Stimulated activated effector memory CD8-positive, alpha-beta T cell treated with anti-CD3 and anti-CD28 coated beads, Interleukin-12 subunit alpha, Interleukin-12 subunit beta, amount 100 ng/mL, for 72 hours (primary cell): ENCODE measurements at regions not wholly inside any gene's neighbourhood (a gene's known extent, or its start where the extent isn't known, plus 50 kb on each side); places are given as distances from the start of the nearest gene placed in this dataset.

ENCODE experiments used
- ATAC-seq: fragments of 150-1000 bp; cut with Tn5 transposase; 2 replicates; pipeline ENCODE4 v1.10.0; 2021
- DNase-seq, 2 donors: peaks; one replicate each; pipeline ENCODE4 v3.0.0; 2021 to 2022; ENCODE audit warnings: low spot score in 2 of 2
- H3K27ac Mint-ChIP-seq: one replicate; pipeline ENCODE4 v1.8.0; 2022; ENCODE audit warnings: mild to moderate bottlenecking, mixed read lengths
- H3K36me3 Mint-ChIP-seq: one replicate; pipeline ENCODE4 v1.8.0; 2022; ENCODE audit warnings: mild to moderate bottlenecking, mixed read lengths
- H3K4me1 Mint-ChIP-seq: one replicate; pipeline ENCODE4 v1.8.0; 2022; ENCODE audit warnings: mixed read lengths
- H3K4me3 Mint-ChIP-seq: one replicate; pipeline ENCODE4 v1.8.0; 2022; ENCODE audit warnings: mild to moderate bottlenecking, mixed read lengths
- H3K9me3 Mint-ChIP-seq: one replicate; pipeline ENCODE4 v1.8.0; 2022; ENCODE audit warnings: mixed read lengths

GRCh38 chr2:15850534-15850933 lies 89.8 kb upstream of the MYCN start:
- no peaks in the 10 kb centered on the region for H3K4me1 Mint-ChIP-seq
- H3K9me3 Mint-ChIP-seq, result peaks cover 7% of the 10 kb centered on the region
- no peak for DNase-seq
- H3K36me3 Mint-ChIP-seq, result no peaks in the 10 kb centered on the region
- no peak overlapping the region for H3K27ac Mint-ChIP-seq
- no peak overlapping the region for H3K4me3 Mint-ChIP-seq
- no peak for ATAC-seq

DNA sequence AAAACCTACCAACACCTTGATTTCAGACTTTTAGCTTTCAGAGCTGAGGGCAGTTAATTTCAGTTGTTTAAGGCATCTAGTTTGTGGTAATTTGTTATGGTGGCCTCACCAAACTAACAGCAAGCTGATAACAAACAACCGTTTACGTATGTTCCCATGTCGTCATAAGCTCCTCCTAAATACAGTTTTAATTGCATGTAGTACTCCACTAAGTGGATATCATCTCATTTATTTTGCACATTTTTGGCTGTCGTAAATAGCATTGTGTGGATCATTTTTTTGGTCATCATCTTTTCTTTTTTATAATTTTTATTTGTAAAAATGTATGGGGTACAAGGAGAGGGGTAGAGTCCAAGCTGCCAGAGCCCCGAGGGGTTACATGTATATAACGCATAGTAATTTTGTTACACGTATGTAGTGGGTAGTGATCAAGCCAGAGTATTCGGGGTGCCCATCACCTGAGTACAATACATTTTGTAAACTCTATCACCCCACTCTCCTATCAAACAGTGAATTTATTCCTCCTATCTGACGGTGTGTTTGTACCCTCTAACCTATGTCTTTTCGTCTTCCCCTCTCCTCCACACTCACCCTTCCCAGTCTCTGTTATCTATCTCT lies 89.2 kb upstream of the MYCN start:
- H3K36me3 Mint-ChIP-seq, result no peaks in the 10 kb centered on the region
- no peak overlapping the region for H3K4me3 Mint-ChIP-seq
- H3K4me1 Mint-ChIP-seq, result no peaks in the 10 kb centered on the region
- no peak overlapping the region for H3K27ac Mint-ChIP-seq
- H3K9me3 Mint-ChIP-seq, result peaks cover 9% of the 10 kb centered on the region
- DNase-seq (no peak), ATAC-seq (no peak)

DNA sequence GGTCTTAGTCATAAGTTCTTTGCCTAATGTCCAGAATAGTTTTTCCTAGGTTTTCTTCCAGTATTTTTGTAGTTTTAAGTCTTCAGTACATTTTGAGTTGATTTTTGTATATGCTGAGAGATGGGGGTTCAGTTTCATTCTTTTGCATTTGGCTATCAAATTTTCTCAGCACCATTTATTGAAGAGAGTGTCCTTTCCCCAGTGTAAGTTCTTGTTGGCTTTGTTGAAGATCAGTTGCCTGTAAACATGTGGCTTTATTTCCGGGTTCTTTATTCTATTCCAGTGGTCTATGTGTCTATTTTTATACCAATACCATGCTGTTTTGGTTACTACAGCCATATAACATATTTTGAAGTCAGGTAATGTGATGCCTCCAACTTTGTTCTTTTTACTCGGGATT lies 87.5 kb upstream of the MYCN start:
- H3K4me3 Mint-ChIP-seq, result no peak overlapping the region
- H3K9me3 Mint-ChIP-seq, result peaks cover 8% of the 10 kb centered on the region
- no peak for ATAC-seq
- DNase-seq, result no peak
- no peaks in the 10 kb centered on the region for H3K36me3 Mint-ChIP-seq
- no peak overlapping the region for H3K27ac Mint-ChIP-seq
- no peaks in the 10 kb centered on the region for H3K4me1 Mint-ChIP-seq

DNA sequence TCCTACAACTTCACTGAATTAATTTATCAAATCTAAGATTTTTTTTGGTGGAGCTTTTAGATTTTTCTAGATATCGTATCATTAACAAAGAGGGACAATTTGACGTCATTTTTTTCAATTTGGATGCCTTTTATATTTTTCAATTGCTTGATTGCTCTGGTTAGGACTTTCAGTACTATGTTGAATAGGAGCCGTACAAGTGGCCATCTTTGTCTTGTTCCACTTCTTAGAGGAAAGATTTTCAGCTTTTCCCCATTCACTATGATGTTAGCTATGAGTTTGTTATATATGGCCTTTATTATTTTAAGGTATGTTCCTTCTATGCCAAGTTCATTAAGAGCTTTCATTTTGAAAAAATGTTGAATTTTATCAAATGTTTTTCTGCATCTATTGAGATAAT lies 86.4 kb upstream of the MYCN start:
- ATAC-seq (no peak), DNase-seq (no peak)
- no peak overlapping the region for H3K4me3 Mint-ChIP-seq
- no peaks in the 10 kb centered on the region for H3K4me1 Mint-ChIP-seq
- peaks cover 8% of the 10 kb centered on the region for H3K9me3 Mint-ChIP-seq
- H3K27ac Mint-ChIP-seq, result no peak overlapping the region
- H3K36me3 Mint-ChIP-seq, result no peaks in the 10 kb centered on the region

- DNase-seq, result no peak
- H3K4me1 Mint-ChIP-seq, result no peaks in the 10 kb centered on the region
Observed at GRCh38 chr2:15855766-15856260, 84.5 kb upstream of the MYCN start.

DNA sequence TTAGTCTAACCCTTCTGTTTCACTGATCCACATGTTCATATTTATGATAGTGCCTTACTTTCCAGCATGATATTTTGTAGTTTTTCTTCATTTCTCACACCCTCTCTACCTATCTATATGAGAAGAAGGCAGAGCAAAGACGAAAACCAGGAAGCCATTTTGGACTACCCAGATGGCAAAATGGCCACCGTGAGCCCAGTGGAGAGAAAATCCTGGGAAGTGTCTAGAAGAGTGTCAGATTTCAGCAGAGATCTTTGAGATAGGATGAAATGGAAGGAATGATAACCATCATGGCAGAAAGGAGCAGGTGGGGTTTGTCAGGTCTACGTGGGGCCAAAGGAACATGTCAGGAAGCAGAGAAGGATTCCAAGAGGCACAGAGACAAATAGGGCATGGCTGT lies 84.0 kb upstream of the MYCN start:
- Mint-ChIP-seq H3K36me3 (no peaks in the 10 kb centered on the region), H3K27ac (no peak overlapping the region), H3K4me1 (no peaks in the 10 kb centered on the region), H3K9me3 (peaks cover 5% of the 10 kb centered on the region), H3K4me3 (no peak overlapping the region)
- DNase-seq, result no peak
- no peak for ATAC-seq

More at GRCh38 chr2:15855766-15856260, 84.5 kb upstream of the MYCN start:
- H3K36me3 Mint-ChIP-seq, result no peaks in the 10 kb centered on the region
- no peak overlapping the region for H3K27ac Mint-ChIP-seq
- H3K4me3 Mint-ChIP-seq, result no peak overlapping the region
- no peak for ATAC-seq
- peaks cover 5% of the 10 kb centered on the region for H3K9me3 Mint-ChIP-seq

DNA sequence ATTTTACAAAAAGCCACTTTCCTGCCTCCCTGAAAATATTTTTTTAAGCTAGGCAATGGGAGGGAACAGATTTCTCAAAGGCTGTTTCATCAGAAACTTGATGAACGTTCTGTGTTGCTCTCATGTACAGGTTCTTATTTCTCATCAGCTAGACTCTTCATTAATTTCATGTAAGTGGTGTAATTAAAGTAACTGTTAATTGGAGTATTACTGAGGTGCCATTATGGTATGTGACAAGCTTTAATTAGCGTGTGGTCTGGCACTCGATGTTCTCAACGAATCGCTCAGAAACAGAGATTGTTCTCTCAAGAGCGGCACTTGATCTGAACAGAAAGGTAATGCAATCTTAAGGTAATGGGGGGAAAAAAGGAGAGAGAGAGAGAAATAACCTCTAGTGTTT lies 81.9 kb upstream of the MYCN start:
- Mint-ChIP-seq H3K9me3 (peaks cover 5% of the 10 kb centered on the region), H3K4me3 (no peak overlapping the region), H3K36me3 (no peaks in the 10 kb centered on the region), H3K27ac (no peak overlapping the region), H3K4me1 (no peaks in the 10 kb centered on the region)
- no peak for ATAC-seq
- DNase-seq, result no peak

DNA sequence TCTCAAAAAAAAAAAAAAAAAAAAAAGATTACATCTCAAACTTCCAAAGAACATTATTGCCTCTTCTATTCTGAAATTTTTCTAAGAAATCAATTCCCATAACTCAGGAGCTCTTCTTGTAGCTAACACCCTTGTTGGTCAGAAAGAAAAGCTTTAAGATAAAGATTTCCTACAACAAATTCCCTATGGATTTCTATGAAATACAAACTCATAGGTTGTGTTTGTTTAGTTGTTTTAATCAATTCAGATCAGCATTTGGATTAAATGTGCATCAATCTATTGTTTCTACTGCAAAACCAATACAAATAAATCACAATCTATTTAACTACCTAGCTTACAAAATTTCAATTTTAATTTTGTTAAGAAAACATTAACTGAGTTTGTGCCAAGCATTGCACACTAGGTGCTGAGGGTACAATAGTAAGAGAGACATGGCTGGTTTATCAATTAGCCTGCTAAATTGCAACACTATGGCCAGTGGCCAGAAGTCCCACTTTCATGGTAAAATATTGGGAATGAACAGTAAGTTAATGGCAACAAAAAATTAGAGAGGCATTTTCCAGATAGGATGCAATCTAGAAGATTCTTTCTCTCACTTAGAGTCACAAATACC lies 80.2 kb upstream of the MYCN start:
- Mint-ChIP-seq H3K36me3 (no peaks in the 10 kb centered on the region), H3K4me3 (no peak overlapping the region), H3K27ac (no peak overlapping the region), H3K4me1 (no peaks in the 10 kb centered on the region), H3K9me3 (peaks cover 5% of the 10 kb centered on the region)
- ATAC-seq, result no peak
- DNase-seq, result no peak

DNA sequence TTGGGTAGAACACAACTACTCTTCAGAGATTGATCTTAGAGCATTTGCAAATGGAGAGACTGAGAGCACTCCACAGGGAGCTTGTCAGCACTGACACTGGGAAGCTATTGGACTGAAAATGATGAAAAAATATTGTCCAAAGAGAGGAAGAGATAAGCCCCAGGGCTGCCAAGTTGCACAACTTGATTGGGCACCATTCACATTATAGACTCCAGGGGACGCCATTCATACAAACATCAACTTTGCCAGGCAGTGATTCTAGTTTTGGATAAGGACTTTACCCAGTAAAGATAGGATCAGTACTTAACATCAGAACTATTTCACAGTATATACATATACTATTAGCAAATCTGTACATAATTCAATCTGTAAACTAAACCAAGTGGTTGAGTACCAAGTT lies 79.6 kb upstream of the MYCN start:
- no peaks in the 10 kb centered on the region for H3K4me1 Mint-ChIP-seq
- H3K4me3 Mint-ChIP-seq, result no peak overlapping the region
- DNase-seq (no peak), ATAC-seq (no peak)
- H3K36me3 Mint-ChIP-seq, result no peaks in the 10 kb centered on the region
- peaks cover 5% of the 10 kb centered on the region for H3K9me3 Mint-ChIP-seq
- H3K27ac Mint-ChIP-seq, result no peak overlapping the region

- ATAC-seq (no peak), DNase-seq (no peak)
- H3K36me3 Mint-ChIP-seq, result no peaks in the 10 kb centered on the region
- H3K4me3 Mint-ChIP-seq, result no peak overlapping the region
- H3K4me1 Mint-ChIP-seq, result no peaks in the 10 kb centered on the region
- no peak overlapping the region for H3K27ac Mint-ChIP-seq
- peaks cover 2% of the 10 kb centered on the region for H3K9me3 Mint-ChIP-seq
Observed at GRCh38 chr2:15861172-15861822, 79.1 kb upstream of the MYCN start.

GRCh38 chr2:15861898-15862297 lies 78.5 kb upstream of the MYCN start:
- H3K36me3 Mint-ChIP-seq, result no peaks in the 10 kb centered on the region
- ATAC-seq (no peak), DNase-seq (no peak)
- no peaks in the 10 kb centered on the region for H3K9me3 Mint-ChIP-seq
- H3K4me1 Mint-ChIP-seq, result no peaks in the 10 kb centered on the region
- H3K27ac Mint-ChIP-seq, result no peak overlapping the region
- no peak overlapping the region for H3K4me3 Mint-ChIP-seq

- H3K4me1 Mint-ChIP-seq, result no peaks in the 10 kb centered on the region
- H3K4me3 Mint-ChIP-seq, result no peak overlapping the region
- DNase-seq (no peak), ATAC-seq (no peak)
- no peaks in the 10 kb centered on the region for H3K9me3 Mint-ChIP-seq
- H3K36me3 Mint-ChIP-seq, result no peaks in the 10 kb centered on the region
- no peak overlapping the region for H3K27ac Mint-ChIP-seq
Observed at GRCh38 chr2:15863089-15863488, 77.3 kb upstream of the MYCN start.

DNA sequence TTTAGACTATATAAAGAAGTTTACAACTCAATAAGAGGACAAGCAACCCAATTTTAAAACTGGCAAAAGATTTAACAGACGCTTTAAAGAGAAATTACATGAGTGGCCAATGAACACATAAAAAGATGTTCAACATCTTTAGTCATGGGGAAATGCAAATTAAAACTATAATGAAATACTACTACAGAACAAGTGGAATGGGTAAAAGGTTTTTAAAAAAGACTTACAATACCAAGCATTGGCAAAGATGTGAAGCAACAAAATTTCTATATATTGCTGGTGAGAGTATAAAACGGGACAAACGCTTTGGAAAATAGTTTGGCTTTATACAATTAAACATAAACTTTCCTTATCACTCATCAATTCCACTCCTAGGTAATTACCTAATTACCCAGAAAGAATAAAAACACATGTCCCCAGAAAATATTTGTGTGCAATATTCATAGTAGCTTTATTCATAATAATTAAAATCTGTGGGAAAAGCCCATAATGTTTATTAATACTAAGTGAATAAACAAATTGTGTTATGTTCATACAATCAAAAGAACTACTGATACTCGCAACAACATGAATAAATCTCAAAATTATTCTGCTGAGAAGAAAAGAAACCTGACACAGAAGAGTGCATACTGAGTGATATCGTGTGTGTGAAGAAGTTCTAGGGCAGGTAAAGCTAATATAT lies 76.7 kb upstream of the MYCN start:
- H3K4me3 Mint-ChIP-seq, result no peak overlapping the region
- ATAC-seq (no peak), DNase-seq (no peak)
- H3K4me1 Mint-ChIP-seq, result no peaks in the 10 kb centered on the region
- no peaks in the 10 kb centered on the region for H3K9me3 Mint-ChIP-seq
- no peaks in the 10 kb centered on the region for H3K36me3 Mint-ChIP-seq
- H3K27ac Mint-ChIP-seq, result no peak overlapping the region

GRCh38 chr2:15864176-15864769 lies 76.1 kb upstream of the MYCN start:
- no peak for DNase-seq
- Mint-ChIP-seq H3K4me3 (no peak overlapping the region), H3K9me3 (no peaks in the 10 kb centered on the region), H3K36me3 (no peaks in the 10 kb centered on the region), H3K27ac (no peak overlapping the region), H3K4me1 (no peaks in the 10 kb centered on the region)
- ATAC-seq, result no peak

DNA sequence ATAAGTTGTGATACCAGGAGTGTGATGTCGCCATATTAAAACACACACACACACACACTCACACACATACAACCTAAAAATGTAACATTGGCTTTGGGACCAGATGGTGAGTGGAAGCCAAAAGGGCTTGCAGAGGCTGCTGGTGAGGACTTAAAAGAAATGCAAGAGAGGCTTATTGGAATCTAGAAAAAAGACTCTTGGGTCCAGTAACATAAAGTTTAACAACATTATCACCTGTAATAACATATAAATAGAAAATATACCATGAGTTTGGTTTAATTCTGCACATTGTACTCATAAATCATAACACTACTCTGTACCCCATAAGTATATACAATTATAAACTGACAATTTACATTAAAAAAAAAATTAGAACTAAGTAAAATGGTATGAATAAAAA lies 74.4 kb upstream of the MYCN start:
- Mint-ChIP-seq H3K9me3 (peaks cover 3% of the 10 kb centered on the region), H3K4me3 (no peak overlapping the region), H3K4me1 (no peaks in the 10 kb centered on the region), H3K36me3 (no peaks in the 10 kb centered on the region), H3K27ac (no peak overlapping the region)
- ATAC-seq, result no peak
- DNase-seq, result no peak
